ENCODE measurements at regions not wholly inside any gene's neighbourhood (a gene's known extent, or its start where the extent isn't known, plus 50 kb on each side); places are given as distances from the start of the nearest gene placed in this dataset.
"Not testable (repeated sequence)": the region's sequence is repeated elsewhere in the genome, so short reads cannot be mapped to it uniquely, and the experiment has no call there.

- H3K36me3 ChIP-seq (replicated peaks in 1 of 2; ENCODE audit: insufficient read depth in 1 of 2, low read depth in 2 of 2) = no peaks in the 10 kb centered on the region
- no peak for ATAC-seq
- 77% methylated on average over 5 of the region's 5 CpGs for WGBS, 2 donors
- H3K4me3 ChIP-seq = no peak overlapping the region
- TF ChIP-seq CTCF (IDR thresholded peaks at IDR 0.05) (no peak), POLR2A (IDR thresholded peaks at IDR 0.05) (no peak)
- intact Hi-C loops (cut with DNase I) = no loop called here
- no peak overlapping the region for H3K27ac ChIP-seq
- H3K4me1 ChIP-seq = no peaks in the 10 kb centered on the region
- DNase-seq = no peak
- H3K27me3 ChIP-seq = no peaks in the 10 kb centered on the region
- no peaks in the 10 kb centered on the region for H3K9me3 ChIP-seq
Observed at GRCh38 chr11:45390407-45390806, 104.3 kb upstream of the SYT13 start.

GRCh38 chr11:45388472-45388871 lies 102.3 kb upstream of the SYT13 start:
- H3K4me3 ChIP-seq = no peak overlapping the region
- no peaks in the 10 kb centered on the region for H3K27me3 ChIP-seq
- 33 to 52% methylated on average over 1 of the region's 1 CpG for WGBS, 2 donors
- DNase-seq (no peak), ATAC-seq (no peak)
- H3K4me1 ChIP-seq = no peaks in the 10 kb centered on the region
- intact Hi-C loops (cut with DNase I) = no loop called here
- H3K36me3 ChIP-seq (replicated peaks in 1 of 2; ENCODE audit: insufficient read depth in 1 of 2, low read depth in 2 of 2) = no peaks in the 10 kb centered on the region
- H3K27ac ChIP-seq = no peak overlapping the region
- no peak for TF ChIP-seq POLR2A (IDR thresholded peaks at IDR 0.05)
- TF ChIP-seq CTCF (IDR thresholded peaks at IDR 0.05) = no peak
- no peaks in the 10 kb centered on the region for H3K9me3 ChIP-seq

- WGBS, 2 donors = 77 to 79% methylated on average over 2 of the region's 2 CpGs
- H3K4me1 ChIP-seq; H3K36me3 ChIP-seq (replicated peaks in 1 of 2; ENCODE audit: insufficient read depth in 1 of 2, low read depth in 2 of 2); ATAC-seq; DNase-seq; intact Hi-C loops (cut with DNase I); H3K4me3 ChIP-seq; H3K9me3 ChIP-seq; H3K27ac ChIP-seq; H3K27me3 ChIP-seq: not testable (repeated sequence)
Observed at GRCh38 chr11:45387885-45388284, 101.7 kb upstream of the SYT13 start.

- ATAC-seq (no peak), DNase-seq (no peak)
- intact Hi-C loops (cut with DNase I) = no loop called here
- Histone ChIP-seq H3K4me1 (no peaks in the 10 kb centered on the region), H3K4me3 (no peak overlapping the region), H3K9me3 (no peaks in the 10 kb centered on the region), H3K27me3 (no peaks in the 10 kb centered on the region), H3K27ac (no peak overlapping the region), H3K36me3 (replicated peaks in 1 of 2; ENCODE audit: insufficient read depth in 1 of 2, low read depth in 2 of 2) (no peaks in the 10 kb centered on the region)
- WGBS, 2 donors = 50 to 57% methylated on average over 3 of the region's 3 CpGs
- TF ChIP-seq POLR2A (IDR thresholded peaks at IDR 0.05) = no peak
- TF ChIP-seq CTCF (IDR thresholded peaks at IDR 0.05) = no peak
Observed at GRCh38 chr11:45386972-45387371, 100.8 kb upstream of the SYT13 start.

GRCh38 chr11:45385844-45386243 lies 99.7 kb upstream of the SYT13 start:
- no peak for ATAC-seq
- WGBS, 2 donors = 42 to 52% methylated on average over 5 of the region's 5 CpGs

More at GRCh38 chr11:45385844-45386243, 99.7 kb upstream of the SYT13 start:
- H3K4me1 ChIP-seq = no peaks in the 10 kb centered on the region
- no peaks in the 10 kb centered on the region for H3K27me3 ChIP-seq
- H3K27ac ChIP-seq = no peak overlapping the region
- no peaks in the 10 kb centered on the region for H3K9me3 ChIP-seq
- H3K36me3 ChIP-seq (replicated peaks in 1 of 2; ENCODE audit: insufficient read depth in 1 of 2, low read depth in 2 of 2) = no peaks in the 10 kb centered on the region
- TF ChIP-seq POLR2A (IDR thresholded peaks at IDR 0.05) = no peak
- TF ChIP-seq CTCF (IDR thresholded peaks at IDR 0.05) = no peak
- no peak overlapping the region for H3K4me3 ChIP-seq
- intact Hi-C loops (cut with DNase I) = no loop called here
- DNase-seq = no peak

Measured in body of pancreas (tissue), 4 donors.